GM19395 (cell line): ENCODE measurements at regions not wholly inside any gene's neighbourhood (a gene's known extent, or its start where the extent isn't known, plus 50 kb on each side); places are given as distances from the start of the nearest gene placed in this dataset.

ENCODE experiments used
- ATAC-seq: cut with Tn5 transposase; IDR thresholded peaks from one replicate; pipeline ENCODE4 v1.9.1; 2021; ENCODE audit warnings: mild to moderate bottlenecking, moderate library complexity; ENCODE audit not compliant: unreplicated experiment

DNA sequence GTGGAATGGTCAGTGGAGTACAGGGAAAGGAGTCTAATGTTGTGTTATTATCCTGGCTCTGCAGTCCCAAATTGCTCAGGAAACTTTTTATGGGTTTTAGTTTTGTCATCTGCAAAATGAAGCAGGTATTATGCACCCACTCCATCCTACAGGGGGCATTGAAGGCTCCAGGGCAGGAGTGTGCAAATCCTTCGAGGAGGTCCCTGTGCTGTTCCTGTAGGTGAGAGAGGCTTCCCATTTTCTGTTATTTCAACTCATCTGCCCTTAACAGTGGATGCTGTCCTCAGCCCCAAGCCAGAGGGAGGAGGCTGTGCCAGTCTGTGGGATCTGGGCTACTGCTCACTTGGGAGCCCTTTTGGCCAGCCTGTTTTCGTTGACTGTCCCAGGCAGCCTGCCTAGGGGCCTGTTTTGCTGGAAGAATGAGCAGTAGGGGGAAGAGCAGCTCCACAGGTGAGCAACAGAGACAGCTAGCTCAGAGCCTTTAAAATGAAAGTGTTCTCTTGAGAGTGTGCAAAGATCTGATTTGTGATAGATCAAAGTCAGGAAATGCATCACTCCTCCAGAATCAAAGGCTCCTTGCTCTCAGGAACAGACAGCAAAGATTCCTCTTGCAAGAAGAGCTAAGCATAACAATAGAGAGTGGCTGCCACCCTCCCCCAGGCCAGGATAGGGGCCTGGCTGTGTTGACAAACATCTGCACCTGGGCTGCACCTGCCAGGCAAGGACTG lies 317.6 kb upstream of the PROX1 start:
- no peak for ATAC-seq

DNA sequence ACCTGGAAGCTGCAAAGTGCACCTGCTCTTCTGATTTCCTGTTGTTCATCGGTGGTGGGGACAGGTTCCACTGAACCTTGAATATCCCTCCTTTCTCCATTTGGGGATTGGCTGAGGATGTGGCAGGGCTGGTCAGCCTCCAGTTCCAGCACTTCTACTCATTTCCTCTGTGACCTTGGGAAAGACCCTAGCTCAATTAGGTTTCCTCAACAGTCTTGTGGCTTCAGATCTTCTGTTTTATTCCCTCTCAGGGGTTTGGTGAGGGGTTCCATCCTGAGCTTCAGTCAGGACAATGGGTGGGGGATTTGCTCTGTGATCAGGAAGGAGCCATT lies 317.1 kb upstream of the PROX1 start:
- ATAC-seq: no peak

DNA sequence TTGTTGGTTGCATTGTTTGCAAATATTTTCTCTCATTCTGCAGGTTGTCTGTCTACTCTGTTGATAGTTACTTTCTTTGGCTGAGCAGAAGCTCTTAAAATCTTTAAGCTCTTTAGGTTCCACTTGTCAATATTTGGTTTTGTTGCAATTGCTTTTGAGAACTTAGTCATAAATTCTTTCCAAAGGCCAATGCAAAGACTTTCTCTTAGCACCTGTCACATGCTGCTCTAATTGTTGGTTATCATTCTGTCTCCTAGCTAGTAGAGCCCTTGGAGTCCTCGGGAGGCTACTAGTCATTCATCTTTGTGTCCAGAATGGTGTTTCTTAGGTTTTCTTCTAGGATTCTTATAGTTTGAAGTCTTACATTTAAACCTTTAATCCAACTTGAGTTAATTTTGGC lies 312.7 kb upstream of the PROX1 start:
- no peak for ATAC-seq

DNA sequence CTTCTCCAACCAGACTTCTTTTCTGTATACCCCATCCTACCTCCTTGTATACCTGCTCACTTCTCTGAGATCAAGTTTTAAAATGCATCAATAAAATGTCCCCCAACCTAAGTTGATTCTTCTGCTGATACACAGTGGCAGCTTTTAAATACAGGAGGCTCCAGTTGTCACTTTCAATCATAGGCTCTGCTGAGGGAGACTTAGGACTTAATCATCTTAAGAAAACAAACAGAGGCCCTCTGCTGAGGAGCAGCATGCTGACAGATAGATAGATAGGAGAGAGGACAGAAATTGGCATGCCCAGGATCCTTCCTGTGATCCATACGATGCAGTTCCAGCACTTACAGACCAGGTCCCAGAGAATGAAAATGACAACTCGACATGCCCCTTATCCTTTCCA lies 311.0 kb upstream of the PROX1 start:
- ATAC-seq: no peak

DNA sequence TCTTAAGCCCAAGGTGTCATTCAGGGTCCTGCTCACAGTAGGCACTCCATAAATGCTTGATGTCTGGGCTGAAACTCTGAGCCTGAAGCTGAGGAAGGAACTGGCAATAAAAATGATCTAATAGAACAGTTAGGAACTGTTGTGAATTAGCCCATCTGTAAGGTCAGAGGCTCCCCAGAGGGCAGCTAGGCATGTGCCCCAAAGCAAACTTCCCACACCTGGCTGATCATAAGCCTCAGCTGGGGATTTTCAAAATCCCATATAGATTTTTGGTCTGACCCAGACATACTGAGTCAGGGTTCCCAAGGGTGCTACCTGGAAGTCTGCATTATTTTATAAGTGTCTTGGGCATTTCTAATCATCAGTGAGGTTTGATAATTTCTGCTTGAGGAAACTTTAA lies 309.4 kb upstream of the PROX1 start:
- no peak for ATAC-seq

DNA sequence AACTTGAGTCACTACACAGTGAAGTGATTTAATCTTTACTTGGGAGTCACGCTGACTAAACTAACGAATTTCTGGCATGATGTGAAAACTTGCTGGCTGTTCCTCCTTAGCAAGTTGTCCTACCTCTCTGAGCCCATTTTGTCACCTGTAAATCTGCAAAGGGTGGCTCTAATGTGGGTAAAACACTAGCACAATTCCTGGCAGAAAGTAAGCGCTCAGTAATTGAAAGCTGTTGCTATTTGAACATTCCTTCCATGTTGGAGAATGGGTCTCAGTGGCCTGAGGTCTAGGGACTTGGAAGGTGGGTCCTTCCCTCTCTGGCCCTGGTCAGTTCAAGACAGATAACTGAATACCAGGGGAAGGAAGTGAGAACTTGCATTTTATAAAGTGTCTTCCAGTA lies 309.0 kb upstream of the PROX1 start:
- no peak for ATAC-seq

DNA sequence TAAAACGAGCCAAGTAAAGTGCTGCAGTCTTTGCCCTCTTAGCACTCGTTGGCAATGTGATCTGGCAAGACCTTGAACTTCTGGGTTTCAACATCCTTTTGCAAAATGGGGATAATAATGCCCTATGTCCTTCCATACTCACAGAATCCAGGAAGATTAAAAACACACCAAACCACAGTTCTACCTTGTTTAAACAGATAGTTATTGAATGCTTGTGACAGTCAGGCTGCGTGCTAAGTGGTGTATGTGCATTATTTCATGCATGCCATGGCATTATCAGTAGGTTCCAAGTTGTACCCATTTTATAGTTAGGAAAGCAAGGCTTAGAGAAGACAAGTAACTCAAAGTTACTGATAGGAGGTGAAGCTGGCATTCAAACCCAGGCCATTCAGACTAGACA lies 308.6 kb upstream of the PROX1 start:
- ATAC-seq: no peak

DNA sequence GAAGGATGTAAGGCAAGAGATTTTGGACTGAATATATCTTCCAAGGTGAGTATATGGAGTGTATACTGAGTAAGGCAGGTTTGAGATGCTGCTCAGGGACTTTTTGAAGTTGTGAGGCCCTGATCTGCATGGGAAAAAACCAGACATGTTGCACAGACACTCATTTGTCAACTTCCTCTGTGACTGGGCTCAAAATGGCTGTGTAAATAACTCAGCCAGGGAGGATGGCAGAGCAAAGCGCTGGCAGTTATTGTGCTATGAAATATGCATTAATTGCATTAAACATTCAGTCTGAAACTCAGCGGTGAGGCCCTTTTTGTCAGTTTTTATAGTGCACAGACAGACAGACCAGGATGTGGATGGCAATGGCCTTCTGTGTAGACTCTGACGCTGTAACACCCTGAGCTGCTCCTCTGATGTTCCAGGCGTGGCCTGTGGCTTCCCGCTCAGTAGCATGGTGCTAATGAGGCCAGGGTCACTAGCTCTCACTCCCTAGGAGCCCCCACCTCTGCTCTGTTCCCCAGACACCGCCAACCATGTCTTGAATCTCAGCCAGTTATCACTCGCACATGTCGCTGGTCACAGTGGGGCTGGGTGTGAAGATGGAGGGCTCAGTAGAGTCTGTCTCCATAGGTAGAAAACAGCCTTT lies 307.0 kb upstream of the PROX1 start:
- no peak for ATAC-seq

DNA sequence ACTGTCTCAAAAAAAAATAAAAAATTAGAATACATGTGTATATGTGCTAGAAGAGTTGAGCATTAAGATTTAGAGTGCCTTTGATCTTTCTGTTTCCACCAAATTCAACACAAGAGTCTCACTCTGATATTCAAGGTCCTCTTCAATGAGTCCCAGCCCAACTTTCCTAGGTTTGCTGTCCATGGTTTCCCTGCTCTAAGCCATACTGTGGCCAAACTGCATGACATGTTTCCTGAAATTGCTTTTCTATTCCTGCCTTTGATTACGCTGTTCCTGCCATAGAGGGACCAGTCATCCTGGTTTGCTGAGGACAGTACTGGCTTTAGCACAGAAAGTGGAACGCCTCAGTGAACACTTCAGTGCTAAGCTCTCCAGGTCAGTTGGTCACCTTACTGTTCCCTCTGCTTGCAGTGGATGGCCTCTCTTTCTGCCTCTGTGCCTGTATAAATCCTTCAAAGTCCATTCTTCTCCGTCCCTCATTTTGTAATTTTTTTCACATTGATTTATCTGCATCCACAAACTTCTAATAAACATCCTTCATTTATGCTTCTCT lies 305.9 kb upstream of the PROX1 start:
- ATAC-seq: no peak

DNA sequence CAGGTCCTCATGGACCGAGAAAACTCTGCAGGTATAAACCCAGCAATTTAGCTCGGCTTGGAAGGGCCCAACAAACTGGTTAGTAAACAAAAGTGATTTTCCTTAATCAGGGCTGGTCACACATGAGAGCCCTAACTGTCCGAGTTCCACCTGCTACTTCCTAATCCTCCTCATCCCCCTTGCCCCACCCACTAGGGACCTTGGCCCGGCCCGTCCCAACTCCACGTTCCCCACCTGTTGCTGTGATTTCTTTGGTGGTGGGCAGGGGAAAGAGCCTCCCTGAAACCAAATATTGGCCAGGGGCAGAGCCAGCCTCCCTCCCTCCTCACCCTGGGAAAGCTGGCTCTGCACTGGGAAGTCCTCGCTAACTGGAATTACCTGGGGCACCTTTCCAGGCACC lies 304.2 kb upstream of the PROX1 start:
- no peak for ATAC-seq

DNA sequence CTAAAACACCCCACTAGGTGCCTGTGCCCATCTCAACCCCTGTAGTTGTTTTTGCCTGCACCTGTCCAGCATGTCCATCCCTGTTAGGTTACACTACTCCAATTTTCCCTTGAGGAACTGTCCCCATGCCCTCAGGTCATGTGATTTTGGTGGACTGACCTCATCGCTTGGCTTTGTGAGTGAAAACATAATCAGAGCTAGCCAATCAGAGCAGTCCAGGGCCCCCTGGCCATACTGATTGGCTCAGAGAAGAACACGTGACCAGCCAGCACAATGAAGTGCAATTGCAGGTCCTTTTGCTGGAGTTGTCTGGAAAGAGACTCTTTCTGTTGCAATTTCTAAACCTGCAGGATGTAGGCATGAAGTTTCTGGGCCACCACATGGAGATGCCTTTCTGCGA lies 303.3 kb upstream of the PROX1 start:
- no peak for ATAC-seq

DNA sequence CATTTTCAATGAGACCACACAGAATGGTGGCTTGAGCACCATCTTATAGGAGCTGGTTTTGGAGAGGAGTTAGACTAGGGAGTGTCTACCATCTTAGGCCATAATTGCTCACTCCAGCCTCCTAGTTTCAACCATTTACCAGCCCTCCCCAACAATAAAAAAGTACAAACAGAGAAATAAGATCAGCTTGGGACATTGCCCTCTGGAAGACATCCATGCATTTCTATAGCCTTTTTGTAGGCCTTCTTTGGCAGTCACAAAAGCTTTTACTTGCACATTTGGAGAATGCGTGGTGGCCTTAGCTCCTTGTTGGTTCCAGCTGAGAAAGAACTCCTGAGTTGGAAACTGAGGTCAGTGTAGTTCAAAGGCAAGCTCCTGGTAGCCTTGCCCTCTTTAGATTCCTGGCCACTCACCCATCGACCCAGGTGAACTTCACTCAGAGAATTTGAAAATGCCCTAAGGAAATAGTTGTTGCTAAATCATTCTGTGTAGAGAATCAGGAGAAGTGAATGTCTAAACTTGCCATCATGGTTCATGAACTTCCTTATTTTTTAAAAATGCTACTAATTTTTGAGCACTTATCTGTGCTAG lies 301.7 kb upstream of the PROX1 start:
- no peak for ATAC-seq

DNA sequence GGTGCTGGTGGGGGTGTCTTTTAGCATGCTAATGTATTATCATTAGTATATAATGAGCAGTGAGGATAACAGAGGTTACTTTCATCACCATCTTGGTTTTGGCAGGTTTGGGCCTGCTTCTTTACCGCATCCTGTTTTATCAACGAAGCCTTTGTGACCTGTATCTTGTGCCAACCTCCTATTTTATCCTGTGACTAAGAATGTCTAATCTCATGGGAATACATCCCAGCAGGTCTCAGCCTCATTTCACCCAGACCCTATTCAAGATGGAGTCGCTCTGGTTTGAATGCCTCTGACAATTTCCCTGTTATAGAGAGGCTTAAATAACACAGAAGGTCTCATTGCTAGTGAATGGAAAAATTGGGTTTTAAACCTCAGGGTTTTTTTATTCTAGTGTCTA lies 300.8 kb upstream of the PROX1 start:
- ATAC-seq: no peak

DNA sequence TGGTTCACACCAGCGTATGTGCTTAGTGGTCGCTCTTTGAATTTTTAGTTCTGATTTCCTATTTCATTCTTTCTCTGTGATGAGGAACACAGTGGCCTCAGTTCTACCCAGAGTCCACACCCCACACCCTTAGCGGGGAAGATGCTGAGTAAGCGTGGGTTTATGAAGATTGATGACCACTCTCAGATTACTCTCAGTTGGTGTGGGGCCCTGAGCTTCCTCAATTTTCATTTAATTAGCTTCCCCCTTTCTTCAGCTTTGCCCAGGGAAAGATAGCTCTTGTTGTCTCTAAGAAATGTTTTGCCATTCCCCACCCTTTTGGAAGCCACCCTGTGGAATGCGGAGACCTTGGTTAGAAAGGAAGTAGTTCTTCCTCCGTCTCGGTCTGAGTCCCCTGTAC lies 299.9 kb upstream of the PROX1 start:
- ATAC-seq: no peak

DNA sequence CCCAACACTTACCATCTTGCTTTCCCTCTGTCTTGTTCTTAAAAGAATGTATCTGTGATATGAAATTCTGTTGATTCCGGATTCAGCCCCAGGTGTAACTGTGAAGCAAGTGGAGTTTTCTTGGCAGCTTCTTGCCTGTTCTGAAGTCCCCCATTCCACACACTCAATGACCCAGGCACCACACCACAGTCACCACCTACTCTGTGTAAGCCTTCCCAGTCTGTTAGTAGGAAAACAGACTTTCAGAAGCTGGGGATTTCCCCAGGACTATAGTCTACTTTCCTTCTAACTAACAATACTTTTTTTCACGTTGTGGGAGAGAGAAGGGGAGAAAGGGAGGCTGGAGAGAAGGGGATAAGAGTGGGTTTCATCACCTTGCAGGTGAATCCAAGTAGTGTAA lies 299.1 kb upstream of the PROX1 start:
- ATAC-seq: no peak

DNA sequence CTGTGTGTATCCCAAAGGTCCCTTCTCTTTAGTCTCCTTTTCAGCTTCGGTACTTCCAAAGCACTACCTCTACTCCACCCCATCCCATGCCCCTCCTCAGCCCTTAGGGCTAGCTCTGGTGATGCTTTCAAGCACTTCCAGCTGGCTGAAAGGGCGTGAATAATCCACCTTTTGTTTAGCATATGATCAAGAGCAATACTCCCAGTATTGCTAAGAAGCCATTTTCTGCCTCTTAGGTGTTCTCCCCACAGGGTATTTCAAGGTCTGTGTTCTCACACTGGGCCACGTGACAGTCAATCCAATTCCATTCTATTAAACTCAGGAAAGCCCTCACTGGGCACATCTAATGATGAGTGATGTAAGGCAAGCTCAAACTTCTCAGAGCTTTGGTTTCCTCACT lies 298.5 kb upstream of the PROX1 start:
- ATAC-seq: no peak

DNA sequence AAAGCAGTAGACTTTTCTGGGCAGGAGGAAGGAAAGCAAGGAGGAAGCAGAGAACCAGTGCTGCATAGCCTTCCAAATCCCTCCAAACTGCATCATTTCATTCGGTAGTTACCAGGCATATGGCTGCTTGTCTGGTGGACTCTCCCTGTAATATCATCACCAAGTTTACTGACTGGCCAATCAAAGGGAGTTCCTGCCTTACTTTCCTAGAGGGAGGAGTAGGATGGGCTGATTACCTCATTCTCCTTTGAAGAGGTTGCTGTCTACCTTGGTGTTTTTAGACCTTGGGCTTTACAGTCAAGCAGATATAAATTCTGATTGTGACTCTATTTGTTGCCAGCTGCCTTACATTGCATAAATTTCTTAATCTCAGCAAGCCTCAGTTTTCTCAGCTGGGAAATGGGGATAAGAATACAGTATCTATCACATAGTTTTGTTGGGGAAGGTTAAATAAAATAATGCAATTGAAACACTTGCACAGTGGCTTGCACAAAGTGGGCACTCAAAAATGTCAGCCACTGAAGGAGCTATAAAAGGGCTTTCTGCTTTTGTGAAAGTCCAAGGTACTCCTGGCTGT lies 297.3 kb upstream of the PROX1 start:
- ATAC-seq: no peak

DNA sequence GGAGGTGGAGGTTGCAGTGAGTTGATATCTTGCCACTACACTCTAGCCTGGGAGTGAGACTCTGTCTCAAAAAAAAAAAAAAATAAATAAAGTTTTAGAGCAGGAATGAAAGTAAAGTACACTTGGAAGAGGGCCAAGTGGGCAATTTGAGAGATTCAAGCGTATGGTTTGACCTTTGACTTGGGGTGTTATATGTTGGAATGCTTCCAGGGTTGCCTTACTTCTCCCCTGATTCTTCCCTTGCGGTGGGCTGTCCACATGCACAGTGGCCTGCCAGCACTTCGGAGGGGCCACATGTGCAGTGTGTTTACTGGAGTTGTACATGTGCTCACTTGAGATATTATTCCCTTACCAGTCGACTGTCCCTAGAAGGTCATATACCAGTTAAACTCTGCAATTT lies 295.5 kb upstream of the PROX1 start:
- no peak for ATAC-seq

DNA sequence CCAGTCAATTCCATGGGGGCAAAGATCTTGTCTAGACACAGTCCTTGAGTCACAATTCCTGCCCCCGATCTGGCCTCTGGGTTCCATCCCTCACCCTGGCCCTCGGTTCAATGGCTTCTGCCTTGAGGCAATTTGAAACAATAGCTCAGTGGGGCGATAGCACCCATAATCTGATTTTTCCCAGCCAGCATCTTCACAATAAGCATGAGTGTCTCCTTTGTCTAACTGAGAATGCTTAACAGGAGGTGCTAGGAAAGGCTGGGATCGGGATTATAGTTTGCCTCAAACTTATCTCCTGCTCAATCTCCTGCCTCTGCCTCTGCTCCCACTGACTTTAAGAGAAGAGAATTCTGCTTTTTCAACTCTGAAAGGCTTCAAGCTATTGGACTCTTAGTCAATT lies 293.9 kb upstream of the PROX1 start:
- ATAC-seq: no peak

DNA sequence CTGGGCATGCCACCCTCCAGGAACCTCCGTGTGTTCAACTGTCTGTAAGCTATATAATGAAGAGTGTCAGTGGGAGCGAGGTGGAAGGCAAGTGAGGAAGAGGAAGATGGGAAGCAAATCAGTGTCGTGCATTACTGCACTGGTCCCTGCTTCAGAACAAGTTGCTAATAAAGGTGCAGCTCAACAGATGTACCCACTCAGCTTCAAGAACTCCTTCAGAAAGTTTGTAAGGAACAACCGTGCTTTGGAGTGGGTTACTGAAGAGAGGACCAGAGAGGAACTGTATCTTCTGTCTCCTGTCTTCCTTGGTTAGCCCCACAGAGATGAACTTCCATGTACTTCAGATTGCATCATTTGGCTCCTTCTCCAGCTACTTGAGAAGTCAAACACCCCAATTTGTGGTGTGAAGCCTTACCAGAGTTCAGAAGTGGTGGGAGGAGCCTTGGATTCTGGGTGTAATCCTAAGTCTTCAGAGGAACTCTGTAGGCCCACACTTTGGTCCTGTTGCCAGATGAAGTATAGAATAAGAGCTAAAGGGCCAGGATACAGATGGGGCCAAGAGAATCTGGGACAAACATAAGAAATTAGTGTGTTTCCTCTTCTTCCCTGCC lies 290.5 kb upstream of the PROX1 start:
- no peak for ATAC-seq

DNA sequence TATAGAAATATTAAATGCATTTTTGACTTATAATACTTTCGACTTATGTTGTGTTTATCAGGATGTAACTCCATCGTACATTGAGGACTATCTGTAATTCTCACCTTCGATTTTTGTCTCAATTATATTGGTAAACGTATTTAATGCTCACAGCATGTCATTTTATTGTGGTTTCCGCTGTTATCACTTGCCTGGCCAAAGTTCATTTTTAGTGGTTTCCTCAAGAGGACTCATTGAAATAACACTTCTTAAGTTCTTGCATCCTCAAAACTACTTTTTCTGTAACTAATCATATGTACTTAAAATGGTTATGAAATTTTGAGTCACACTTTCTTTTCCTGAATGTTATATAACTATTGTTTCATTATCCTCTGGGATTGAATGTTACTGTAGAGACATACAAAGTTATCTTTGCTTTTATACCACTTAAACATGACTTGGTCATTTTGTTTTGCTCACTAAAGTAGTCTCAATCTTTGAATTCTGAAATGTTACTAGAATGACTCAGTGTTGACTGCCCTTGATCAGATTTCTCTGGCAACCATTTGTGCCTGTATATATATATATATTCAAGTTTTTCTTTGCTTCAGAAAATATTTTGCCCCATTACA lies 289.6 kb upstream of the PROX1 start:
- ATAC-seq: no peak
